Activated CD8-positive, alpha-beta memory T cell treated with anti-CD3 and anti-CD28 coated beads for 48 hours (primary cell): ENCODE measurements at regions not wholly inside any gene's neighbourhood (a gene's known extent, or its start where the extent isn't known, plus 50 kb on each side); places are given as distances from the start of the nearest gene placed in this dataset.
A peak's percentile ranks its signal among the peaks of the same experiment; 100 is the strongest.

Source experiments
- DNase-seq, 3 experiments: peaks; one replicate each; pipeline ENCODE4 v3.0.0-alpha.2; 2020; ENCODE audit warnings: low read depth in 2 of 3, low spot score in 2 of 3

DNA sequence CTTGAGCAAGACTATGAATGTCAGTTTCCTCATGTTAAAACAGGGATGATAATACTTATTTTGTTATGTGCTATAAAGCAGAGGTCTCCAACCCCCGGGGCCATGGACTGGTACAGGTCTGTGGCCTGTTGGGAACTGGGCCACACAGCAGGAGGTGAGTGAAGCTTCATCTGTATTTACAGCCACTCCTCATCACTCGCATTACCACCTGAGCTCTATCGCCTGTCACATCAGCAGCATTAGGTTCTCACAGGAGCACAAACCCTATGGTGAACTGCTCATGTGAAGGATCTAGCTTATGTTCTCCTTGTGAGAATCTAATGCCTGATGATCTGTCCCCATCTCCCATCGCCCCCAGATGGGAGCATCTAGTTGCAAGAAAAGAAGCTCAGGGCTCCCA is 365.3 kb upstream of the SMIM30 start:
- DNase-seq = no peak

DNA sequence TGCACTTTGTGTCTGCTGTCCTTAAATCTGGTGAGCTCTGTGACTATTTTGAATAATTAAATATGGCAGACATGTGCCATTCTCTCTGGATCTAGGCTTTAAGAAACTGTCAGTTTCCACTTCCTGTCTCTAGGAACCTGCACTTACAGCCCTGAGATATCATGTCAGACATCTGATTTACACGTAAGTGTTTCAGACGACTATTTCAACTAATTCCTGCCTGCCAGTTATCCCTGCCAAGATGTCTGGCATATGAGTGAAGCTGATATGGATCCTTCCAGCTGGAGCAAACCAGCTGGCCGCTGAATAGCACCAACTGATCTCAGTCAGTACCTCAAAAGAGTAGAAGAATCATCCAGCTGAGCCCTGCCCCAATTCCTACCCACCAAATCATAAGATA is 362.2 kb upstream of the SMIM30 start:
- DNase-seq = no peak

DNA sequence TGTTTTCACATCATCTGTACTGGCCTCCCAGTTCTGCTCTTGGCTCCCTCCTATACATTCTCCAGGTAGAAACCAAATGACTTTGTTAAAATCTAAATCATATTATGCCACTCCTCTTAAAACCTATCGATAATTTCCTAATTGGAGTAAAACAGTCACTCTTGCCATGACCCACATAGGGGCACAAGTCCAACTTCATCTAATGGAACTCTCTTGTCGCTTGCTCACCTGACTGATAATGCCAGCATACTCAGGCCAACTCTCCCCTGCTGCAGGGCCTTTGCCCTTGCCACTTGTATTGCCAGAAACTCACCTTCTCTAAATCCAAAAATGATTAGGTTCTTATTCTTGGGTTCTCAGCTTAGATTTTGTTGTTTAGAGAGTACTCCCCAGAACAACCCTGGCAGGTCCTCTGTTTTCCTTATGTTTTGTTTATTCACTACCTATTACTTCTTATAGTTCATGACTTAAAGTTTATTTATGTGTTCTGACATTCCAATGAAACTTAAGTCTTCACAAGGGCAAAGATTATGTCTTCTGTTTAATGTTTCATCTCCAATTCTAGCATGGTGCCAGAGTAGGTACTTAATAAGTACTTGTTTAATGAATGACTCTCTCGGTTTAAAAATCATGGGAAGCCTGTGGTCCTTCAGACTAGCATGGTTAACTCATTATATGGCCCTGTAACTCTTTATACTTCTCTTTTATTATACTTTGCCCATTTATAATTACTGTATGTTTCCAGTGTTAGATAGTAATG is 345.9 kb upstream of the SMIM30 start:
- no peak for DNase-seq

DNA sequence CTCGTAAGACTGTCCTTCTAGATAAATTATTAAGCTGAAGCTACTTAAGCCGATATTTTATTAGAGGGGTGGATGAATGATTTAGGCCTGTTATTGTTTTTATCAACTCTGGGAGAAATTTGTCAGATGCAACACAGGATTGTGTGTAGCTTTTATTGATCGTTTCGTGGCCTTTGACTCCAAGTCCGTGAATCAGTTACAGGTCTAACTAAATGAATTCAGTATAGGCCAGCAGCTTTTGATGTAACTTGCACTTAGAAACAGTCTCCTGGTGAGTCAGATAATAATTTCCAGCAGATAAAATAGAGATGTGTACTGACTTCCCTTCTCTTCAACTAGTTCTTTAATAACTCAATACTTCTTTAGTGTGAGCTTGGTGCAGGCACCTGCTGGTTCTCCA is 341.7 kb upstream of the SMIM30 start:
- DNase-seq = no peak

DNA sequence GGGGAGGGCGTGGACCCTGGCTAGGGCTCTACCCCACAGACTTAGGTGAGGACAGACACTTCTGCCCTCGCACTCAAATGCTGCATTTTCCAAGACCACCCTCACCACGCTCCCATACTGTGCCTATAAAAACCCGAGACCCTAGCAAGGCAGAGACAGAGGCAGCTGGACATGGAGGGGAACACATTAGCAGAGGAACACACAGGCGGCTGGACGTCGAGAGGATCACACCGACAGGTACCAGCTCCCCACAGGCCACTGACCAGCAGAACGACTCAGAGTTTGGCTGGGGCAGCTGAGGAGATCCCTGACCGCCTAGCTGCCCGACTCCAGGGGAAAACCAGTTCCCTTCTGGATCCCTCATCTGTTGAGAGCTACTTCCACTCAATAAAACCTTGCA is 338.2 kb upstream of the SMIM30 start:
- no peak for DNase-seq

- no peak for DNase-seq
Observed at GRCh38 chr7:113454597-113455169, 336.3 kb upstream of the SMIM30 start.

GRCh38 chr7:113452245-113452644 is 333.9 kb upstream of the SMIM30 start:
- DNase-seq = no peak

DNA sequence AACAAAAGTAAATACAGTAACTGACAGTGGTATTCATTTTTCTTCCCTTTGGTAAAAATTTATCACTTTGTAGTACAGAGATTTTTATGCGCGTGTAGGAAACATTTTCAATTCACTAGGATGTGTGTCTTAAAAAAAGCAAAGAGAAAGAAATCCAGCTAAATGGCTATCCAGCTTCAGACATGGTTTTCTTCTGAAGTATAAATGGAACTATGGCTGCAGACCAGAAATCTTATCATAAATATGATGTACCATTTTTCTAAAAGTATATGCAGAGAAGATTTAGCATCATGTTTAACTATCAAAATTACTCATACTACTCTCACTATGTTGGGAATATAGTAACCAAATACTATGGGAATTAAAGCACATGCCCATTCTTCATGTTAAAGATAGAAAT is 328.4 kb upstream of the SMIM30 start:
- no peak for DNase-seq

DNA sequence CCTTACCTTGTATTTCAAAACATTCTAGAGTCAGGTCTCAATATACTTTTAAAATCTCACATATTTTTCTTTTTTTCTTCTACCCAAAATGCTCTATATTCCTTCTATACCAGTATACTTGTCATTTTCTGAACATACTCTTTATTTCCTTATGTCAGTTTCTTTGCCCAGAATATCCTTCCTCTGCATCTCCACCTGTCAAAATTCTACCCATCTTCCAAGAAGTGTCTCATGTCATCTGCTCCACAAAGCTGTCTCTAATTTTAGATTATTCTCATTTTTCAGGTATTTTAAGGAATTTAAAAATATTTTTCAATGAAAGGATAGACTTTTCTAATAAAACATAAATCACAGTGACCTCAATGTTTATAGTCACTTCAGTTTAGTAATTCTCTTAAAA is 328.0 kb upstream of the SMIM30 start:
- no peak for DNase-seq

GRCh38 chr7:113444261-113444660 is 325.9 kb upstream of the SMIM30 start:
- no peak for DNase-seq

GRCh38 chr7:113440173-113440572 is 321.8 kb upstream of the SMIM30 start:
- no peak for DNase-seq

DNA sequence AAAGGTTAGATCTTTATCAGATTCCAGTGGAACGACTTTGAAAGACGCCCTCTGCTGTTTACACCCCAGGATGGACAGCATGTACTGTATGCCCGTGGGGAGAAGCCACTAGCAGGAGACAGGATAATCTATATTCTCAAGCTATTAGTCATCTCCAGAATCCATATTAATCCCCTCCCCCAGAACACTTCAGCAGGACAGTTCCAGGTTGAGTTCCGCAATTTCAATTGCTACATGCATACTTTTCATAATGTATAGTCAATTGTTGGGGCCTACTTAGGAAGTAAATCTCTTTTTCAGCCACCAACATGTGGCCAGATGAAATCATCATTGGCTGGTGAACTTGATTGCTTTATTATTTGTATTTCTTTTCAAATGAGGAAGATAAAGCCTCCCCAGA is 313.1 kb upstream of the SMIM30 start:
- no peak for DNase-seq

DNA sequence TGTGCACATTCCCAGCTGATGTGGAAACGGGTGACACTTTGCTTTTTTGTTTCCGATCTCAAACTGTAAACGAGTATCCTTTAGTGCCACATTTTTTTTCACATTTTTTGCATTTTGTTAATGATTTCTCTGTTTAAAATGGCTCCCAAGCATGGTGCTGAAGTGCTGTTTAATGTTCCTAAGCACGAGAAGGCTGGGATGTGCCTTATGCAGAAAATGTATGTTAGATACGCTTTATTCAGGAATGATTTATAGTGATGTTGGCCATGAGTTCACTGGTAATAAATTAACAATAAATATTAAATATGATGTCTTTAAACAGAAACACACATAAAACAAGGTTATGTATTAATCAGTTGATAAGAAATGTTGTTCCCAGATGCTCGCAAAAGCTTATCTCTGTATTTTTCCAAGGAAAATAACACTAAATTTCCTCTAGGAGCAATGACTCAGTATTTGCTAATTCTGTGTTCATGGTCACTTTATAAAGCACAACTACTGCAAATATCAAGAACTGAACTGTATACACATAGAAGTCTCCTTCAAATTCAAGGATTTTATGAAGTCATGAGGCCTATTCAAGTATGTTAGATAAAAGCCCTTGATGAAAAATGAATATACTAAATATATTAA is 305.9 kb upstream of the SMIM30 start:
- DNase-seq = no peak

DNA sequence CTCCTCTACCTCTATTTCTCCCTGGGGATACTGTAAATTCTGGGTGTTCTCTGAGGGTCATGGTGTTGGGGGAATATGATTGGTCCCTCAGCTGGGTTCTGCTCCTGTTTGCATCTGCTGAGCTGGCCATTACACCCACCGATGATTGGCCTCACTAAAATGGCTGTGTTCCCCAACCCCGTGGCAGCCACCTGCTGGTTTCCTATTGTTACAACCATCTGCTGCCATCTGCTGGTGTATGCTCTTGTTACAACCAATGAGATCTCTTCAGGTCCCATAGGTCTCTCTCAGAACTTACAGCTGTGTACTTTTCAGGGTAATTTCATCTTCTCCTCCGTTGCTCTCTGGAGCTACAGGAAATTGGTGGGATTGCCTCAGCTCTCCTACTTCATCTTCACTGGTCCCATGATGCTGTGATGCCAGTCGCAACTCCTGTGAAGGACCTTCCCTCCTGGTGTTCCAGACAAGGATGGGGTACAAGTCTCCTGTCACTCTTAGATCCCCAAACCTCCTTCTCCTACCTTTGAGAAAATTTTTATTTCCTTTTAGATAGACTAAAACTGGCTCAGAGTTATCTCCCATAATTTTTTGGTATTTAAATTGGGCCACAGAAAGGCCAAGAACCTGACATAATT is 303.5 kb upstream of the SMIM30 start:
- peak; percentile 10 to 41 (median 13) for DNase-seq

GRCh38 chr7:113414401-113415035 is 296.2 kb upstream of the SMIM30 start:
- DNase-seq = no peak

- DNase-seq = no peak
Observed at GRCh38 chr7:113412410-113412809, 294.1 kb upstream of the SMIM30 start.

DNA sequence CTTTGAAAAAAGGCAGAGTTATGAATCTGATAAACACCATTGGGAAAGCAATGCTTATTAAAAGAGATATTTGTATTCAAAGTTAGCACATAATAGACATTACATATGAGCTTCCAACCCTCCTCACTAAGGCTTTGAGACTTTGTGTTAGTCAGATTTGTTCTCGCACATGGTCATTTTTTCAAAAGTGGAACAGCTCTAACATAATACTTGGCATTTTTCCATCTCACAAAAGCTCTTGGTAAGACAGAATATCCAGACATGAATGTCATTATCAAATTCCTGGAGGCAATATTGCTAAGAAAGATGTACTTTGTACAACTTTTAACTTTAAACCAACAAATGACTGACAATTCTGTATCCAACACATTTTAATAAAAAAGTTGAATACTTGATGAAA is 292.4 kb upstream of the SMIM30 start:
- DNase-seq = no peak

- DNase-seq = no peak
Observed at GRCh38 chr7:113408999-113409398, 290.6 kb upstream of the SMIM30 start.

DNA sequence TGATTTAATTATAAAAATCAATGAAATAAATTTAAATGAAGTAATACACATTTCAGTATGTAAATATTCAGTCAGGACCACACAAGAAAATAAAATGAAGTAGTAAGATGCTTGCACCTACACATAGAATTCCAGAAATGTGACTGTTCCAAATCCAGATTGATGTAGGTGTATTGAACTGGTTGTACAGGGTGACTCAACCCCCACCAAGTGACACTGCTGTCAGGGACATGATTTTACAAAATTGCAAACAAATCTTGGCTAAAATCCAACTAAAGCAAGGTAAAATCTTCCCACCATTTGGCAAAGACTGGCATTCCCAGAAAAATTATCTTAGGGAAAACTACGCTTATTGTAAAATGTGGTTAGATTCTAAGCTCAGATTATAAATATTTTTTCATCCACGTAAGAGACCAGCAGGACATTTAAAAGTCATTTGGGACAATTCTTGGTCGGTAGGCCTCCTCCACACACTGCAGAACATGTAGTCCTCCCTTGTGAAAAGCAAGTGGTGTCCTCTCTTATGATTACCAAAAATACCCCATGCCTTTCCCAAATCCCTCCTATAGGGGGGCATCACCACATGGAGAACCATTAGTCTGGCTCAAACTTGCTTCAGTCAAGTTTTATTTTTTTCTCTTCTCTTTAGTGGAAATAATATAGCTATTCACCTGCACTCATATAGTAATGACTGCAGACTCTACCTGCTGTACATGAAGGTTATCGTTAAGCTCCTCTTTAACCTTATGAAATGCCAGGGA is 287.1 kb upstream of the SMIM30 start:
- no peak for DNase-seq

DNA sequence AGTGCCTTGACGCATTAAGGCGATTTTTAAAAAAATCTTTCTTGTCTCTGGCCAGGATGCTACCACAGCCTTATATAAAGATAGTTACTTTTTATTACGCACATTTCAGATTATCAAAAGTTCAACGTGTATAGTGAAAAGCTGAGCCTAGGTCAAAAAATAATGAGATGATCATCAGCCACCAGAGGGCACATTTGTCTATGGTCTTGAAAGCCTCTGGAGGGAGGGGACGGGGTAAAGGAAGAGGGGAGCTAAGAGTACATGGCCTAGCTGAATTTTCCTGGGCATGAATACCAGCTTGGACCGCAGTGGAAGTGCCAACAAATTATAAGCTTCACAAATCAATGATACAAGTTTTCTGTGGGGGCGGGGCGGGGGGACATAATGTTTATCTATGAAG is 285.9 kb upstream of the SMIM30 start:
- DNase-seq = no peak

- no peak for DNase-seq
Observed at GRCh38 chr7:113402482-113402881, 284.1 kb upstream of the SMIM30 start.
